COLO668 (cell line): ENCODE measurements at regions not wholly inside any gene's neighbourhood (a gene's known extent, or its start where the extent isn't known, plus 50 kb on each side); places are given as distances from the start of the nearest gene placed in this dataset.
A peak's percentile ranks its signal among the peaks of the same experiment; 100 is the strongest.
"Not testable (repeated sequence)": the region's sequence is repeated elsewhere in the genome, so short reads cannot be mapped to it uniquely, and the experiment has no call there.

Source experiments
- DNase-seq: peaks from one replicate; lab custom pipeline; 2025; ENCODE audit not compliant: unreplicated experiment; lab: John Stamatoyannopoulos, UW

- DNase-seq: not testable (repeated sequence)
These were observed 186.6 kb downstream of the ID4 start for GRCh38 chr6:20023549-20024315.

DNA sequence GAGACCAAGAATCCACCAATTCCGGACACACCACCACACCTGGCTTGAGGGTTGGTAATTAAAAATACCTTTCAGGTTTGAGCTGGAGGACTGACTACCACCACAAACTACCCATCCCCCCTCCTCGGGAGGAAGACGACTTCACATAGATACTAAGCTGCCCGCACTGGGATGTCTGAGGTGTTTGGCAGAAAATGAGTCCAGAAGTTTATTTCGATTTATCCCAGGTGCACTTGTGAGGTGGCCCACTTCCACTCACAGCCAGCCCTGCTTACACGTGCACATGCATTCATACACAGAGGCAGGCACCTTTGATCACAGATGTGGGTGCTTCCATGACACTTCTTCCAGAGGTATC lies 187.1 kb downstream of the ID4 start:
- no peak for DNase-seq

DNA sequence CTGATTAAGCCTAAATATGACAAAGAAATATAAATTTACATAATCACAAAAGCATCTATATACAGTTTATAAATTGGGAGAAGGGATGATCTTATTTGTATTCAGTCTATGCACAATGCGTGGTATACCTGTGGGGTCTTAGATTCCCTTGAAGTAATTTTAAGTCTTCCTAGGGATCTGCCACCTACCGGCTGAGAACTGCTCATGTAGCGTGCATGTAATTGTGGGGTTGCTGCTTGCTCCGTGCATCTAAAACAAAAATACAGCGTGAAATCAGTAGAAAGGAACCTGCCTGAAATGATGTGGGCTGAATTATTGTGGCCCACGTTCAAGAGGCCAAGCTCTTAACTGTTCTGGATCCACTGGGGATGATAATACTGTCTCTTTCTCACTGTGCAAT lies 187.3 kb downstream of the MBOAT1 start:
- DNase-seq: no peak

GRCh38 chr6:20025681-20026080 lies 186.6 kb downstream of the MBOAT1 start:
- no peak for DNase-seq

DNA sequence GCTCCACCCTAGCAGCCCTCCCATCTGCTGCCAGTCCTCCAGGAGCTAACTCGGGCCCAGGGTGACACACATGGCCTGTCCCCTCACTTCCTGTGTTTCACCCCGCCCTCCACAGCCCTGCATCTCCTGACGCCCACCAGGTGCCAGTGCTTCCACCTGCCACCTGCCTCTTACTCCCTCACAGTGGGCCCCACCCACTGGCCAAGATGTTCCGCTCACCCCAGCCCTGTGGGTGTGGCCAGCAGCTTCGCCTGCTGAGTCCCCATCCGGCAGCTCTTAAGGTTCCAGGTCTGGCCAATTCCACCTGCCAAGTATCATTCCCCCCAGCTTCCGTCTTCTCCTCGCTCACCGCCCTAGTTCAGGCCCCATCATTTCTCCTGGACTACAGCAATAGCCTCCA lies 184.1 kb downstream of the MBOAT1 start:
- peak; percentile 29 for DNase-seq

DNA sequence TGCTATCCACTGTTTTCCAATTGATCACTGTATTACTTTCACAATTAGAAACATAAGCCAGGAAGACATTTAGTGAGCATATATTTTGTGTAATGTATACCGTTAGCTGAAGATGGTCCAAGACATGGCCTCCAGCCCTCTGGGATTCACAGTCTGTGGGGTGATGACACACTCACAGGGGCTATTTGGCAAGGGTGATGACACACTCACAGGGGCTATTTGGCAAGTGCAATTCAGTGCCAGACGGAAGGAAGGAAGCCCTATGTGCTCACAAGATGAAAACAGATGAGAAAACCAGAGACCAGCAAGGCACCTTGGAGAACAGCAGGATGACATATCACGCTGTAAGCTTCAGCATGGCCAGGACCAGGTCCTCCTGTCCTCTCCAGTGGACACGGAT lies 183.7 kb downstream of the MBOAT1 start:
- DNase-seq: no peak

DNA sequence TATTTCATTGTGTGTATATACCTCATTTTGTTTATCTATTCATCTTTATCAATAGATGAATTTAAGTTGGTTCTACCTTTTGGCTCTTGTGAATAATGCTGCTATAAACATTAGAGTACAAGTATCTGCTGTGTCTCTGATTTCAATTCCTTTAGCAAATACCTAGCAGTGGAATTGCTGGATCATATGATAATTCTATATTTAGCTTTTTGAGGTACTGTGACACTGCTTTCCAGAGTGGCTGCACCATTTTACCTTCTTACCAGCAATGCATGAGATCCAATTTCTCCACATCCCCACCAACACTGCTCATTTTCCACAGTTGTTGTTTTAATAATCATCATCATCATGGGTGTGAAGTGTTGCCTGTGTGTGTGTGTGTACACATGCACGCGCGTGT lies 182.3 kb downstream of the MBOAT1 start:
- no peak for DNase-seq

DNA sequence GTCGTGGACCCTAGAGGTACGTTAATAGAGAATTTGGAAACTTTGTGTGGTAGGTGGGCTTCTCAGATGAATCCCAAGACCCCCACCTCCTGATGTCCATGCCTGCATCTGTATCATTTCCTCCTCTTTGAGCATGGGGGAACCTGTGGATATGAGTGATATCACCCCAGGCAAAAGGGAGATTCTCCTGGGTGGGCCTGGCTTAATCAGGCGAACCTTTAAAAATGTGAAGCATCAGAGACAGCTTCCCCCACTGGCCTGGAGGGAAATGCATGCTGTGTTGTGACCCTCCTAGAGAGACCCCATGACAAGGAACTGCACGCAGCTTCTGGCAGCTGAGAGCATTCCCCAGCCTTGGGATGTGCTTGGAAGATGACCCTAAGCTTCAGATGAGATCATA lies 180.9 kb downstream of the MBOAT1 start:
- DNase-seq: no peak

- DNase-seq: no peak
These were observed 178.4 kb downstream of the MBOAT1 start for GRCh38 chr6:20033697-20034407.

- no peak for DNase-seq
These were observed 177.9 kb downstream of the MBOAT1 start for GRCh38 chr6:20034408-20034769.

GRCh38 chr6:20036141-20036677 lies 176.1 kb downstream of the MBOAT1 start:
- no peak for DNase-seq

DNA sequence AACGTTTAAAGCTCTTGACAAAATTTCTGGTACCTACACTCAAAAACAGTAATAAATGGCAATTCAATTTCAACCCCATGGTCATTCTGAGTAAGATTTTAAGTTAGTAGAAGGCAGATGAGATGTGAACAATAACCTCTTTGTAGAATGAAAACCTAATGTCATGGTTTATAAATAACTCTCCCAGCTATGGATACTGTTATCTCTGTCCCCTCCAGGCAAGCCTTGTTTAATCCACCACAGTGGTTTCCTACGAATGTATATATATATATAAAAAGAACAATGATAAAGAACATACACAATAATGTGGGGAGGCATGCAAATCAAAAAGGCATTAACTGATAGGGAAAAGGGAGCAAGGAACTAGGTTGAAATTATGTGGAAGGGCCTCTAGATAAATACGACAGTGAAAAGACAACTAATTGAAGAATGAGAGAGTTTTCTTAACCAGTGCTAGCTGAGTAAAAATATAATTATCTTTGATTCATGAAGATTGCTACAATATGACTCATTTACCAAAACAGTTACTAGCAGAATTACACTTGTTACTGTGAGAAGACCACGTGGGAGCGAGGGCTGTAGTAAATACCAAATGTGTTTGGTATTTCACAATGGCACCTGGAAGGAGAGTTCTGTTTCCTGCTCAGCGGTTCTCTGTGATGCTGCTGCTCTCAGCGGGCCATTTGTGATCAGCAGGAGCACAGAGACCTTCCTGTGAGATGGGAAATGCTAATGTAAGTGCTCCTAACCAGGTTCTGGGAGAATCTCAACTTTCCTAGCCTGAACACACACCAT lies 173.7 kb downstream of the MBOAT1 start:
- DNase-seq: no peak

DNA sequence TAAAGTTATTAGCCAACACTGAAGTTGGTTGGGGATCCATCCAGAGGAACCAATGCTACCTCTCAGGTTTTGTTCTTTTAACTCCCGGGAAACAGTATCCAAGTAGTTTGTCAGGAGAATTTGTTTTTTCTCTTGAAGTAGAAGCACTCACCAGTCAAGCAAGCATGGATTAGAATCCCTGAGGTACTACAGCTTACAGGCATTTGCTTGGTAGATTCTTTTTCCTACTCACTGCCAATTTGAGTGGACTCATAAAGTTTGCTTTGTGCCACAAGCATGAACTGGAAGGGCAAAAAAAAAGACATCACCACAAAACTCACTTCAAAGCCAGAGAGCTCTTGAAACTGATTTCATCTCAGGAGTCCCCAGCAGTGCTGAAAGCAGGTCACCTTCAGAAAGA lies 167.4 kb downstream of the MBOAT1 start:
- no peak for DNase-seq
